PC-3 (cell line): ENCODE measurements at regions not wholly inside any gene's neighbourhood (a gene's known extent, or its start where the extent isn't known, plus 50 kb on each side); places are given as distances from the start of the nearest gene placed in this dataset.

Experiments
- ATAC-seq: fragments of 200-7000 bp; cut with Tn5 transposase; 2 replicates; pipeline ENCODE4 v1.9.1; 2020; ENCODE audit warnings: mild to moderate bottlenecking, moderate library complexity
- BruUV-seq: library from RNA; stranded (reverse); fragments of 400-500 nt; replicated peaks from 2 replicates; lab custom pipeline; 2021; lab: Mats Ljungman, UMichigan
- CTCF ChIA-PET: fragments of 300-600 bp; sonication (Branson Sonifier 250); formaldehyde crosslinking; loops from one replicate; lab custom pipeline; 2022; ENCODE audit warnings: antibody characterized with exemption; lab: Charles Lee
- POLR2A ChIA-PET: fragments of 300-600 bp; sonication (Branson Sonifier 250); formaldehyde crosslinking; loops from one replicate; lab custom pipeline; 2022; ENCODE audit warnings: antibody characterized with exemption; ENCODE audit not compliant: unreplicated experiment; lab: Charles Lee
- DNase-seq: peaks from one replicate; pipeline ENCODE4 v3.0.0-alpha.2; 2015
- H2AFZ ChIP-seq: fragments of 300-600 bp; sonication (generic); 2 replicates; pipeline ENCODE4 v1.6.0; 2016; ENCODE audit warnings: antibody characterized with exemption, low read length
- H3F3A ChIP-seq: fragments of 300-600 bp; sonication (generic); one replicate; pipeline ENCODE4 v1.6.0; 2017; ENCODE audit warnings: antibody characterized with exemption, low read length, control low read depth, mild to moderate bottlenecking; ENCODE audit not compliant: unreplicated experiment
- H3K27ac ChIP-seq: fragments of 300-600 bp; sonication (generic); 2 replicates; pipeline ENCODE4 v1.5.1; 2016; ENCODE audit warnings: mild to moderate bottlenecking, low read length
- H3K27me3 ChIP-seq: fragments of 300-600 bp; sonication (generic); 2 replicates; pipeline ENCODE4 v1.6.1; 2016; ENCODE audit warnings: low read length, mixed read lengths
- H3K36me3 ChIP-seq: fragments of 300-600 bp; sonication (generic); 2 replicates; pipeline ENCODE4 v1.6.1; 2016; ENCODE audit warnings: low read depth, mixed run types, low read length, mixed read lengths
- H3K4me1 ChIP-seq: fragments of 300-600 bp; sonication (generic); 2 replicates; pipeline ENCODE4 v1.5.1; 2016; ENCODE audit warnings: low read length; ENCODE audit not compliant: insufficient read depth
- H3K4me2 ChIP-seq: fragments of 300-600 bp; sonication (generic); 2 replicates; pipeline ENCODE4 v1.6.0; 2016; ENCODE audit warnings: low read length
- H3K4me3 ChIP-seq: fragments of 300-600 bp; sonication (generic); 2 replicates; pipeline ENCODE4 v1.5.1; 2016; ENCODE audit warnings: mild to moderate bottlenecking, low read length, mixed read lengths
- H3K79me2 ChIP-seq: fragments of 300-600 bp; sonication (generic); 2 replicates; pipeline ENCODE4 v1.6.1; 2017; ENCODE audit warnings: low read length, mixed read lengths
- H3K9ac ChIP-seq: fragments of 300-600 bp; sonication (generic); 2 replicates; pipeline ENCODE4 v1.6.0; 2016; ENCODE audit warnings: mild to moderate bottlenecking, low read length
- H3K9me2 ChIP-seq: fragments of 300-600 bp; sonication (generic); replicated peaks from 2 replicates; pipeline ENCODE4 v1.6.1; 2016; ENCODE audit warnings: mixed run types, low read length, mixed read lengths
- H3K9me3 ChIP-seq: fragments of 300-600 bp; sonication (generic); 2 replicates; pipeline ENCODE4 v1.6.1; 2016; ENCODE audit warnings: low read length, mixed read lengths
- H4K20me1 ChIP-seq: fragments of 300-600 bp; sonication (generic); 2 replicates; pipeline ENCODE4 v1.6.1; 2016; ENCODE audit warnings: low read length, mixed read lengths
- CTCF ChIP-seq: fragments of 300-600 bp; sonication (generic); conservative IDR thresholded peaks from 2 replicates; pipeline ENCODE4 v1.5.1; 2017; ENCODE audit warnings: antibody characterized with exemption, low read depth, mild to moderate bottlenecking, low read length
- EZH2 ChIP-seq: fragments of 300-600 bp; sonication (generic); IDR thresholded peaks from one replicate; pipeline ENCODE4 v1.6.1; 2017; ENCODE audit warnings: antibody characterized with exemption, mild to moderate bottlenecking, low read length; ENCODE audit not compliant: unreplicated experiment
- EZH2phosphoT487 ChIP-seq: fragments of 300-600 bp; sonication (generic); IDR thresholded peaks from 2 replicates; pipeline ENCODE4 v1.6.1; 2018; ENCODE audit warnings: mild to moderate bottlenecking, antibody characterized with exemption, low read length, borderline replicate concordance
- intact Hi-C: fragments of 100-400 bp; cut with micrococcal nuclease; formaldehyde crosslinking; loops from 2 replicates; pipeline ENCODE4 v1.9.0; 2023

DNA sequence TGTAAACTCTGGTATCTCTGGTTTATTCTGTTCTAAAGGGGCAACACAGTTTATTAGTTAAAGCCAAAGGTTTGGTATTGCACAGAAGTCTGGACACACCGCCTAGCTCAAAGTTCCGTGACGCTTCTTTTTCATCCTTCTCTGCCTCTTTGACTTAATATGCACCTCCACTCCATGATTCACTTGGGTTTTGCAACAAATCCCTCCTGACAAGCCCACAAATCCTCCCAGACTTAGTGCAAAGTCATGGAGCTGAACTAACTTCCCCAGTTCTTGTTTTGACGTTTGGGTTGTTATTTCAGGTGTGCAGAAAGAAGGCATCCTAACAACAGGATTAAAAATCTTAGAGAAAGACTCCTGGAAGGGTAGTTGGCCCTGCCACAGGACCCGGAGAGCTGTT lies 441.6 kb upstream of the DMAC1 start:
- ChIA-PET POLR2A (no interaction called here), CTCF (no interaction called here)
- Histone ChIP-seq H4K20me1 (no peaks in the 10 kb centered on the region), H3F3A (no peaks in the 10 kb centered on the region), H3K4me3 (no peak overlapping the region), H3K4me1 (no peaks in the 10 kb centered on the region), H3K27me3 (no peaks in the 10 kb centered on the region), H3K9me2 (no peaks in the 10 kb centered on the region), H3K9ac (no peak overlapping the region), H3K9me3 (no peaks in the 10 kb centered on the region), H2AFZ (no peak overlapping the region), H3K4me2 (no peak overlapping the region), H3K36me3 (no peaks in the 10 kb centered on the region), H3K79me2 (no peaks in the 10 kb centered on the region), H3K27ac (no peak overlapping the region)
- ATAC-seq (no peak), DNase-seq (no peak)
- no peak for TF ChIP-seq EZH2phosphoT487
- no peak for TF ChIP-seq EZH2
- TF ChIP-seq CTCF: no peak
- intact Hi-C loops: no loop called here
- no TSS peak for BruUV-seq

GRCh38 chr9:8237096-8237495 lies 437.5 kb upstream of the DMAC1 start:
- no peak for ATAC-seq
- DNase-seq: no peak
- no peaks in the 10 kb centered on the region for H3K36me3 ChIP-seq
- no peak overlapping the region for H3K4me3 ChIP-seq
- ChIA-PET POLR2A (no interaction called here), CTCF (no interaction called here)
- H3K79me2 ChIP-seq: no peaks in the 10 kb centered on the region
- H3K4me2 ChIP-seq: no peak overlapping the region
- BruUV-seq: no TSS peak
- no peaks in the 10 kb centered on the region for H3K9me2 ChIP-seq
- no peaks in the 10 kb centered on the region for H3K27me3 ChIP-seq
- intact Hi-C loops: no loop called here
- no peaks in the 10 kb centered on the region for H3K4me1 ChIP-seq
- H4K20me1 ChIP-seq: no peaks in the 10 kb centered on the region
- no peak overlapping the region for H3K27ac ChIP-seq
- H3K9me3 ChIP-seq: no peaks in the 10 kb centered on the region
- H3K9ac ChIP-seq: no peak overlapping the region
- no peak overlapping the region for H2AFZ ChIP-seq
- TF ChIP-seq EZH2 (no peak), CTCF (no peak), EZH2phosphoT487 (no peak)
- H3F3A ChIP-seq: no peaks in the 10 kb centered on the region

GRCh38 chr9:8235489-8235888 lies 435.9 kb upstream of the DMAC1 start:
- Histone ChIP-seq H2AFZ (no peak overlapping the region), H3K79me2 (no peaks in the 10 kb centered on the region), H3K9me3 (no peaks in the 10 kb centered on the region), H3K27ac (no peak overlapping the region), H3K4me3 (no peak overlapping the region), H3K4me1 (no peaks in the 10 kb centered on the region), H3K36me3 (no peaks in the 10 kb centered on the region), H3K27me3 (no peaks in the 10 kb centered on the region), H3F3A (no peaks in the 10 kb centered on the region), H3K4me2 (no peak overlapping the region), H3K9me2 (no peaks in the 10 kb centered on the region), H3K9ac (no peak overlapping the region), H4K20me1 (no peaks in the 10 kb centered on the region)
- TF ChIP-seq CTCF (no peak), EZH2 (no peak), EZH2phosphoT487 (no peak)
- intact Hi-C loops: no loop called here
- no TSS peak for BruUV-seq
- CTCF ChIA-PET: no interaction called here
- ATAC-seq (no peak), DNase-seq (no peak)
- POLR2A ChIA-PET: no interaction called here
